SK-N-SH (cell line): ENCODE measurements at regions not wholly inside any gene's neighbourhood (a gene's known extent, or its start where the extent isn't known, plus 50 kb on each side); places are given as distances from the start of the nearest gene placed in this dataset.

Source experiments
- CHD2 ChIP-seq: fragments of 150-350 bp; IDR thresholded peaks from 2 replicates; pipeline ENCODE4 v1.6.1; 2018; ENCODE audit warnings: low read length; ENCODE audit not compliant: partially characterized antibody
- CTCF ChIP-seq: fragments of 200-600 bp; sonication (generic); IDR thresholded peaks from 2 replicates; pipeline ENCODE4 v1.6.1; 2017; ENCODE audit warnings: antibody characterized with exemption, mild to moderate bottlenecking, moderate library complexity
- ELF1 ChIP-seq: IDR thresholded peaks from 2 replicates; pipeline ENCODE4 v1.4.0; 2012
- EZH2phosphoT487 ChIP-seq: fragments of 200-600 bp; sonication (generic); IDR thresholded peaks from 2 replicates; pipeline ENCODE4 v1.6.1; 2017; ENCODE audit warnings: low read depth, mixed run types, mild to moderate bottlenecking, antibody characterized with exemption, moderate library complexity, borderline replicate concordance
- FOXJ3 ChIP-seq: sonication (generic); formaldehyde crosslinking; IDR thresholded peaks from 2 replicates; pipeline ENCODE4 v1.5.1; 2020; ENCODE audit warnings: mild to moderate bottlenecking, missing genetic modification reagents
- MAX ChIP-seq: IDR thresholded peaks from 2 replicates; pipeline ENCODE4 v1.4.0; 2012; ENCODE audit warnings: low read depth
- MEF2A ChIP-seq: IDR thresholded peaks from 2 replicates; pipeline ENCODE4 v1.4.0; 2012; ENCODE audit warnings: low read depth, borderline replicate concordance
- MXI1 ChIP-seq: IDR thresholded peaks from 2 replicates; pipeline ENCODE4 v1.6.1; 2012; ENCODE audit warnings: mild to moderate bottlenecking, low read depth, low read length, improper control_type of control experiment
- POLR2AphosphoS5 ChIP-seq: IDR thresholded peaks from 2 replicates; pipeline ENCODE4 v1.6.1; 2012; ENCODE audit warnings: low read depth, low read length
- RAD21 ChIP-seq: IDR thresholded peaks from 2 replicates; pipeline ENCODE4 v1.6.1; 2012; ENCODE audit warnings: mild to moderate bottlenecking, low read length
- SIN3A ChIP-seq: IDR thresholded peaks from 2 replicates; pipeline ENCODE4 v1.6.1; 2012; ENCODE audit warnings: low read depth, mild to moderate bottlenecking, low read length, moderate library complexity, borderline replicate concordance
- TAF1 ChIP-seq: IDR thresholded peaks from 2 replicates; pipeline ENCODE4 v1.6.1; 2012; ENCODE audit warnings: low read depth, mild to moderate bottlenecking, low read length, moderate library complexity, borderline replicate concordance
- TEAD4 ChIP-seq: IDR thresholded peaks from 2 replicates; pipeline ENCODE4 v1.4.0; 2012; ENCODE audit warnings: mild to moderate bottlenecking, borderline replicate concordance; ENCODE audit not compliant: insufficient read depth
- ZBTB33 ChIP-seq: IDR thresholded peaks from 2 replicates; pipeline ENCODE4 v1.4.0; 2012; ENCODE audit warnings: low read depth, borderline replicate concordance

- no peak for TF ChIP-seq CTCF
- TF ChIP-seq TAF1: no peak
- no peak for TF ChIP-seq RAD21
- no peak for TF ChIP-seq POLR2AphosphoS5
- no peak for TF ChIP-seq MEF2A
- no peak for TF ChIP-seq FOXJ3 (CRISPR knock-in tag)
- TF ChIP-seq EZH2phosphoT487: no peak
- no peak for TF ChIP-seq SIN3A
- no peak for TF ChIP-seq ELF1
- no peak for TF ChIP-seq TEAD4
- no peak for TF ChIP-seq CHD2
- TF ChIP-seq MXI1: no peak
- no peak for TF ChIP-seq MAX
- TF ChIP-seq ZBTB33: no peak
These were observed 317.6 kb upstream of the UMPS start for GRCh38 chr3:124412644-124413043.
